ENCODE measurements at regions not wholly inside any gene's neighbourhood (a gene's known extent, or its start where the extent isn't known, plus 50 kb on each side); places are given as distances from the start of the nearest gene placed in this dataset.

DNA sequence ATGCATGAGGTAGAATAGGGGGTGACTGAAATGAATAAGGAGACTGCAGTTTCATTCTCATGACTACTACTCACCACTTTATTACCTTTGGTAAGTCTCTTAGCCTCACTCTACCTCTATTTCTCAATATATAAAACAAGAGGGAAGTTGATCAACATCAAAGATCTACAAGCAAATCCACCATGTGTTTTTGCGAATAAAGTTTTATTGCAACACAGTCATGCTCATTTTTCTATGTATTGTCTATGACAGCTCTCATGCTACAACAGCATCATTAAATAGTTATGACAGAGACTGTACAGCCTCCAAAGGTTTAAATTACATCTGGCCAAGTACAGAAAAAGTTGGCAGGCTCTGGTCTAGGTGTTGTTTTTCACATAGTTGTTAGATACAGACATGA, 72.6 kb upstream of the CPEB2 start:
- H3K27me3 ChIP-seq (ENCODE audit: control insufficient read depth in 1 of 2, insufficient read depth in 2 of 2, low read length in 2 of 2) = no peaks in the 10 kb centered on the region
- no peak overlapping the region for H3K9ac ChIP-seq (ENCODE audit: low read depth in 1 of 2, low read length in 2 of 2)
- H3K4me1 ChIP-seq (ENCODE audit: control insufficient read depth in 1 of 2, insufficient read depth in 2 of 2, low read length in 2 of 2) = no peaks in the 10 kb centered on the region
- no peak overlapping the region for H3K4me3 ChIP-seq (ENCODE audit: low read depth in 1 of 2, low read length in 2 of 2)
- H3K27ac ChIP-seq (ENCODE audit: low read depth, low read length) = no peak overlapping the region
- H3K36me3 ChIP-seq (ENCODE audit: control insufficient read depth in 1 of 2, insufficient read depth in 2 of 2, low read length in 2 of 2) = no peaks in the 10 kb centered on the region
- H3K9me3 ChIP-seq (ENCODE audit: control insufficient read depth in 1 of 2, low read length in 2 of 2) = no peaks in the 10 kb centered on the region

DNA sequence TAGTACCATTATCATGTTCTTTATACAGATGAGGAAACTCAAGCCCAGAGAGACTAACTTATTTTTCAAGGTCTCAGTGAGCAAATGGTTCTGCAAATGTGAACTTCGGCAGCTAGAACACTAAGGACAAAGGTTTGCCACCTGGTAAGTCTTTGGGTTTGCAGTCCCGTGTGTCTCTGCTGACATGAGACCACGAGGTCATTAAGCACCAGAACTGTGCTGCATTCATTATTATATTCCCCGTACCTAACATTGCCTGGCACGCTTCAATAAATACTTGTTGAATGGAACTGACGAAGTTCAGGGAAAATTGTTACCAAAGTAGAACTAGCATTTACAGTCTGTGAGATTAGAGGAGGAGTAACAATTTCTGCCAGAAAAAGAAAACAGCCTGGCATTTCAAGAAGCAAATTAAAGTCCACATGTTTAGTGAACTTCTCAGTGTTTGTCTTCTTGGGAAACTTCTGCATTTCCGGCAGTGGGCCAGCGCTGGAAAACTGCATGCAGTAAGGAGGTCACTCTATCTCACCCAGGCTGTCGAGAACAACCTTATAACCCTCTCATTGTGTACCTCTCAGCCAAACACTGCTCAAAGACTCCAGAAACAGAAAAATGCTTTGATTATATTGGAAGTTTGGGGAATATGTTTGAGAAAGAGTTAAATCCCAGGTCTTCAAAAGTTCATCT, 67.4 kb upstream of the CPEB2 start:
- H3K9me3 ChIP-seq (ENCODE audit: control insufficient read depth in 1 of 2, low read length in 2 of 2) = no peaks in the 10 kb centered on the region
- H3K4me1 ChIP-seq (ENCODE audit: control insufficient read depth in 1 of 2, insufficient read depth in 2 of 2, low read length in 2 of 2) = no peaks in the 10 kb centered on the region
- H3K36me3 ChIP-seq (ENCODE audit: control insufficient read depth in 1 of 2, insufficient read depth in 2 of 2, low read length in 2 of 2) = no peaks in the 10 kb centered on the region
- no peak overlapping the region for H3K4me3 ChIP-seq (ENCODE audit: low read depth in 1 of 2, low read length in 2 of 2)
- no peaks in the 10 kb centered on the region for H3K27me3 ChIP-seq (ENCODE audit: control insufficient read depth in 1 of 2, insufficient read depth in 2 of 2, low read length in 2 of 2)
- H3K9ac ChIP-seq (ENCODE audit: low read depth in 1 of 2, low read length in 2 of 2) = no peak overlapping the region
- no peak overlapping the region for H3K27ac ChIP-seq (ENCODE audit: low read depth, low read length)

DNA sequence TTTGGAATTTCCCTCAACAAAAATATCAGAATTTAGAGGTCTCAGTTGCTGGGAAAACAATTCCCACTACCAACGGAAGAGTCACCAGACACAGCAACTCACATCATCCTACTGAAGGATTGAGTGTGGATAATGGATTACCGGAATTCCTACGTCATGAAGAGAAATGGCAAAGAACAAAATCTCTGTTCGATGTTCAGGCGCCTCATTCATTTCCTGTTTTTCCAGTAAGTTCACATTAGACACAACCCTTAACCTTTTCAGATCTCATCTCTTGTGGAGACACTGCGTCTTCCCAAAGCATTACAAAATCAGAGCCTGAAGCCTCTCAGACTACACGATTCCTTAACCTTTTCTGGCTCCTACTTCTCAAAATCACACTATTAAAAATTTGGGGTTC, 58.5 kb upstream of the CPEB2 start:
- H3K9ac ChIP-seq (ENCODE audit: low read depth in 1 of 2, low read length in 2 of 2) = no peak overlapping the region
- no peaks in the 10 kb centered on the region for H3K9me3 ChIP-seq (ENCODE audit: control insufficient read depth in 1 of 2, low read length in 2 of 2)
- H3K36me3 ChIP-seq (ENCODE audit: control insufficient read depth in 1 of 2, insufficient read depth in 2 of 2, low read length in 2 of 2) = no peaks in the 10 kb centered on the region
- no peaks in the 10 kb centered on the region for H3K4me1 ChIP-seq (ENCODE audit: control insufficient read depth in 1 of 2, insufficient read depth in 2 of 2, low read length in 2 of 2)
- no peak overlapping the region for H3K4me3 ChIP-seq (ENCODE audit: low read depth in 1 of 2, low read length in 2 of 2)
- H3K27ac ChIP-seq (ENCODE audit: low read depth, low read length) = no peak overlapping the region
- no peaks in the 10 kb centered on the region for H3K27me3 ChIP-seq (ENCODE audit: control insufficient read depth in 1 of 2, insufficient read depth in 2 of 2, low read length in 2 of 2)

DNA sequence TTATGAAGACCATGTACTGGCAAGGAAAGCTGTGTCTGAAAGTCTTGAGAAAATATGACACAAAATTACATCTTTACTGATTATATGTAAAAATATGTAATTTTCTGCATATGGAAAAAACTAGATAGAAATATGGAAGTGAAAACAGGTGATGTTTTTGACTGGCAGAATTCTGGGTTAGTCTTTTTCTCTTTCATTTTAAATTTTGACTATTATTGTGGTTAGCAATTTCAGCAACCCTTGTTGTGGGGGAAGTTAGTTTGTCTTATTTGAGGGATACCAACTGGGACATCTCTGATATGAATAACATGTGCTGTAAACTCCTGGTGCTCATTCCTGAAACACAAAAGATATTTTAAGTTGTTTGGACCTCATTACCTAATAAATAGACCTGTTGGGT, 49.9 kb upstream of the CPEB2 start:
- H3K36me3 ChIP-seq (ENCODE audit: control insufficient read depth in 1 of 2, insufficient read depth in 2 of 2, low read length in 2 of 2) = no peaks in the 10 kb centered on the region
- no peak overlapping the region for H3K9ac ChIP-seq (ENCODE audit: low read depth in 1 of 2, low read length in 2 of 2)

More for the DNA sequence above, 49.9 kb upstream of the CPEB2 start:
- H3K9me3 ChIP-seq (ENCODE audit: control insufficient read depth in 1 of 2, low read length in 2 of 2) = no peaks in the 10 kb centered on the region
- no peaks in the 10 kb centered on the region for H3K4me1 ChIP-seq (ENCODE audit: control insufficient read depth in 1 of 2, insufficient read depth in 2 of 2, low read length in 2 of 2)
- no peaks in the 10 kb centered on the region for H3K27me3 ChIP-seq (ENCODE audit: control insufficient read depth in 1 of 2, insufficient read depth in 2 of 2, low read length in 2 of 2)
- H3K27ac ChIP-seq (ENCODE audit: low read depth, low read length) = no peak overlapping the region
- H3K4me3 ChIP-seq (ENCODE audit: low read depth in 1 of 2, low read length in 2 of 2) = no peak overlapping the region

All from duodenal mucosa (tissue), 2 donors.